ENCODE measurements at regions not wholly inside any gene's neighbourhood (a gene's known extent, or its start where the extent isn't known, plus 50 kb on each side); places are given as distances from the start of the nearest gene placed in this dataset.

- H3K4me3 ChIP-seq (ENCODE audit: insufficient read depth, low read depth, low read length) = no peak overlapping the region
- DNase-seq = no peak
- H3K36me3 ChIP-seq (replicated peaks; ENCODE audit: control insufficient read depth, insufficient read depth, low read length) = no peaks in the 10 kb centered on the region
These were observed 205.1 kb upstream of the RUNX1 start for GRCh38 chr21:35254006-35254764.

DNA sequence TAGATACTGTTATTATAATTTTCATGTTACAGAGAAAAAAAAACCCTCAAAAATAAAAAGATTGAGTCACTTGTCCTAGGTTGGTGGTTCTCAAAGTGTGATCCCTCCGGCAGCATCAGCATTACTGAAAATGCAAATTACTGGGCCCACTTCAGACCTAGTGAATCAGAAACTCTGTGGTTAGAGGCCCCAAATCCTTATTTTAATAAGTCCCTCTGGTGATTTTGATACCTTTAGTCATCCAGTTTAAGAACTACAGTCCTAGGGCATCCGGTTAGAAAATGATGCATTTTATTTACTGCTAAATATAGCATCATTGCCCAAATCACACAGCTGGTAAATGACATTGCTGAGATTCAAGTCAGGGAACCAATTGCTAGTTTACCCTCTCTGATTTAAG lies 203.7 kb upstream of the RUNX1 start:
- no peaks in the 10 kb centered on the region for H3K36me3 ChIP-seq (replicated peaks; ENCODE audit: control insufficient read depth, insufficient read depth, low read length)
- H3K27me3 ChIP-seq (ENCODE audit: control insufficient read depth, insufficient read depth, low read length) = no peaks in the 10 kb centered on the region
- H3K4me3 ChIP-seq (ENCODE audit: insufficient read depth, low read depth, low read length) = no peak overlapping the region
- DNase-seq = no peak

More at GRCh38 chr21:35254006-35254764, 205.1 kb upstream of the RUNX1 start:
- no peaks in the 10 kb centered on the region for H3K27me3 ChIP-seq (ENCODE audit: control insufficient read depth, insufficient read depth, low read length)

- no peaks in the 10 kb centered on the region for H3K36me3 ChIP-seq (replicated peaks; ENCODE audit: control insufficient read depth, insufficient read depth, low read length)
These were observed 200.5 kb upstream of the RUNX1 start for GRCh38 chr21:35249636-35250035.

GRCh38 chr21:35245879-35246278 lies 196.8 kb upstream of the RUNX1 start:
- DNase-seq = no peak
- Histone ChIP-seq H3K36me3 (replicated peaks; ENCODE audit: control insufficient read depth, insufficient read depth, low read length) (no peaks in the 10 kb centered on the region), H3K4me3 (ENCODE audit: insufficient read depth, low read depth, low read length) (no peak overlapping the region), H3K27me3 (ENCODE audit: control insufficient read depth, insufficient read depth, low read length) (no peaks in the 10 kb centered on the region)

More at GRCh38 chr21:35249636-35250035, 200.5 kb upstream of the RUNX1 start:
- no peak for DNase-seq
- Histone ChIP-seq H3K4me3 (ENCODE audit: insufficient read depth, low read depth, low read length) (no peak overlapping the region), H3K27me3 (ENCODE audit: control insufficient read depth, insufficient read depth, low read length) (no peaks in the 10 kb centered on the region)

- Histone ChIP-seq H3K36me3 (replicated peaks; ENCODE audit: control insufficient read depth, insufficient read depth, low read length) (no peaks in the 10 kb centered on the region), H3K4me3 (ENCODE audit: insufficient read depth, low read depth, low read length) (no peak overlapping the region), H3K27me3 (ENCODE audit: control insufficient read depth, insufficient read depth, low read length) (no peaks in the 10 kb centered on the region)
- no peak for DNase-seq
These were observed 195.4 kb upstream of the RUNX1 start for GRCh38 chr21:35244514-35244913.

DNA sequence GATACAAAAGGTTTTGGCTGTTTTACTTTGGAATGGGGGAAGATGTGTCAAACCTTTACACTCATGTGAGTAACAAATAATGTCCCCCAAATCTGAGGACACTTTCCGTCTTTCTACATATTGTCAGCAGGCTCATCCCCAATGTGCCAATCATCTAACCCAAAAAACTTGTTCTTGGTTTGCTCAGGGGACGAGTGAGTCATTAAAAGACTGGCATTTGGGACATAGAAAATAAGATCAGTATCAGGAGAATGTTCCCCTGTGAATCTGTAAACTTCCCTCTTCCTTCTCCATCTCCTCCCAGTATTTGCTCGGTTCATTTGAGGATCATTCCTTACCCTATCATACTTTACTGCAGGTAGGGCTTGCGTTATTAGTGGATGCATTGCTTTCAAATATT lies 194.1 kb upstream of the RUNX1 start:
- Histone ChIP-seq H3K4me3 (ENCODE audit: insufficient read depth, low read depth, low read length) (no peak overlapping the region), H3K27me3 (ENCODE audit: control insufficient read depth, insufficient read depth, low read length) (no peaks in the 10 kb centered on the region), H3K36me3 (replicated peaks; ENCODE audit: control insufficient read depth, insufficient read depth, low read length) (no peaks in the 10 kb centered on the region)
- DNase-seq = no peak

GRCh38 chr21:35239811-35240219 lies 190.7 kb upstream of the RUNX1 start:
- DNase-seq = no peak
- H3K27me3 ChIP-seq (ENCODE audit: control insufficient read depth, insufficient read depth, low read length) = no peaks in the 10 kb centered on the region
- no peak overlapping the region for H3K4me3 ChIP-seq (ENCODE audit: insufficient read depth, low read depth, low read length)
- no peaks in the 10 kb centered on the region for H3K36me3 ChIP-seq (replicated peaks; ENCODE audit: control insufficient read depth, insufficient read depth, low read length)

- no peaks in the 10 kb centered on the region for H3K27me3 ChIP-seq (ENCODE audit: control insufficient read depth, insufficient read depth, low read length)
- DNase-seq = no peak
- no peaks in the 10 kb centered on the region for H3K36me3 ChIP-seq (replicated peaks; ENCODE audit: control insufficient read depth, insufficient read depth, low read length)
- no peak overlapping the region for H3K4me3 ChIP-seq (ENCODE audit: insufficient read depth, low read depth, low read length)
These were observed 189.0 kb upstream of the RUNX1 start for GRCh38 chr21:35238119-35238518.

GRCh38 chr21:35237287-35237686 lies 188.2 kb upstream of the RUNX1 start:
- H3K36me3 ChIP-seq (replicated peaks; ENCODE audit: control insufficient read depth, insufficient read depth, low read length) = no peaks in the 10 kb centered on the region
- no peaks in the 10 kb centered on the region for H3K27me3 ChIP-seq (ENCODE audit: control insufficient read depth, insufficient read depth, low read length)
- H3K4me3 ChIP-seq (ENCODE audit: insufficient read depth, low read depth, low read length) = no peak overlapping the region
- no peak for DNase-seq

- no peaks in the 10 kb centered on the region for H3K36me3 ChIP-seq (replicated peaks; ENCODE audit: control insufficient read depth, insufficient read depth, low read length)
- no peak overlapping the region for H3K4me3 ChIP-seq (ENCODE audit: insufficient read depth, low read depth, low read length)
- no peak for DNase-seq
- H3K27me3 ChIP-seq (ENCODE audit: control insufficient read depth, insufficient read depth, low read length) = no peaks in the 10 kb centered on the region
These were observed 187.0 kb upstream of the RUNX1 start for GRCh38 chr21:35236090-35236489.

DNA sequence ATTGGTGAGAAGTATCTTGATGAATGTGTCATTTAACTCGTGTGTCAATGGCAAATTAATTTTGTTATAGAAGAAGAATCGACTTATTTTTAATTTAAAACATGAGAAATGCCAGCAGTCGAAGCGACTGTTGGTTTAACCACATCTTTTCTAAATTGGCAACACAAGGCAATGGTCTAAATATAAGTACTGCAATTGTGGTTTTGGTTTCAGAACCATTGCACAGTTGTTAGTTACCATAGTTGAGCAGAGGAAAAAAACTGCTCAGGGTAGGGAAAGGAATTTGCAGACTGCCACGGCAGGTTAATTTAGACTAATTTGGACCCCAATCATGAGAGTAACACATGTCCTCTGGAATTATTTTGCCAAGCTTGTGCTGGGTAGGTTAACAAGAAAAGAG lies 185.6 kb upstream of the RUNX1 start:
- H3K27me3 ChIP-seq (ENCODE audit: control insufficient read depth, insufficient read depth, low read length) = no peaks in the 10 kb centered on the region
- no peaks in the 10 kb centered on the region for H3K36me3 ChIP-seq (replicated peaks; ENCODE audit: control insufficient read depth, insufficient read depth, low read length)
- H3K4me3 ChIP-seq (ENCODE audit: insufficient read depth, low read depth, low read length) = no peak overlapping the region
- DNase-seq = no peak

GRCh38 chr21:35233756-35234155 lies 184.7 kb upstream of the RUNX1 start:
- Histone ChIP-seq H3K27me3 (ENCODE audit: control insufficient read depth, insufficient read depth, low read length) (no peaks in the 10 kb centered on the region), H3K36me3 (replicated peaks; ENCODE audit: control insufficient read depth, insufficient read depth, low read length) (no peaks in the 10 kb centered on the region), H3K4me3 (ENCODE audit: insufficient read depth, low read depth, low read length) (no peak overlapping the region)
- no peak for DNase-seq

DNA sequence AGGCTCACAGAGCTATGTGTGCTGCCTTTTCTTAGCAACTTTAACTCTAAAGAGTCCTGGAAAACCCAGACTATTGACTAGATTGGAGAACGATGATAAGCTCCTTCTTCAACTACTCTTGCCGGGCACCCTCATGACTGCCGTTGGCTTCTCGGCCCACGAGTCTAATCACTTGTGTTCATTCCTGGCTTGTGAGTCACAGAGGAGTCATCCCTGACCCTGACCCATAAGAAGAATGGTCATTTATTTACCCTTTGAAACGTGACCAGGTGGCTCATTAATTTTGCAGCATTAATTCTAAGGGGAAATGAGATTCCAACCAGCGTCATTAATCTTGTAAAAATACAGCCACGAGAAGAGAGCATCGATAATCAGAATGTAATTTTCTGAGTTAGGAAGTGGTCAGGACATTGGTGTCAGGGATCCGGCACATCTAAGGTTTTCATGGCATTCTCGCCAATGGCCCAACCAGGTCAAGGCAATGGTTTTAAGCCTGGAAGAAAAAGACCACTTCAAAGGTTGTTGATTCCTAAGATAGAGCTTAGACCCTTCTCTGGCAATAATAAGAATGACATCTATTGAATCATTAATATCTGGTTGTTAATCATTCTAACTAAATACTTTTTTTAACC lies 183.6 kb upstream of the RUNX1 start:
- H3K36me3 ChIP-seq (replicated peaks; ENCODE audit: control insufficient read depth, insufficient read depth, low read length) = no peaks in the 10 kb centered on the region
- no peaks in the 10 kb centered on the region for H3K27me3 ChIP-seq (ENCODE audit: control insufficient read depth, insufficient read depth, low read length)
- H3K4me3 ChIP-seq (ENCODE audit: insufficient read depth, low read depth, low read length) = no peak overlapping the region
- no peak for DNase-seq

- Histone ChIP-seq H3K36me3 (replicated peaks; ENCODE audit: control insufficient read depth, insufficient read depth, low read length) (no peaks in the 10 kb centered on the region), H3K4me3 (ENCODE audit: insufficient read depth, low read depth, low read length) (no peak overlapping the region), H3K27me3 (ENCODE audit: control insufficient read depth, insufficient read depth, low read length) (no peaks in the 10 kb centered on the region)
- DNase-seq = no peak
These were observed 182.0 kb upstream of the RUNX1 start for GRCh38 chr21:35231090-35231489.

- Histone ChIP-seq H3K27me3 (ENCODE audit: control insufficient read depth, insufficient read depth, low read length) (no peaks in the 10 kb centered on the region), H3K4me3 (ENCODE audit: insufficient read depth, low read depth, low read length) (no peak overlapping the region), H3K36me3 (replicated peaks; ENCODE audit: control insufficient read depth, insufficient read depth, low read length) (no peaks in the 10 kb centered on the region)
- DNase-seq = no peak
These were observed 180.2 kb upstream of the RUNX1 start for GRCh38 chr21:35229290-35229689.
